CD4-positive, alpha-beta T cell (primary cell): ENCODE measurements at regions not wholly inside any gene's neighbourhood (a gene's known extent, or its start where the extent isn't known, plus 50 kb on each side); places are given as distances from the start of the nearest gene placed in this dataset.

Experiments
- ATAC-seq: fragments of 200-7000 bp; cut with Tn5 transposase; one replicate; pipeline ENCODE4 v1.10.0; 2022; ENCODE audit warnings: mild to moderate bottlenecking; ENCODE audit not compliant: poor library complexity
- CTCF ChIA-PET: fragments of 350-600 bp; sonication (Branson Sonifier 250); formaldehyde crosslinking; loops from one replicate; lab custom pipeline; 2021; ENCODE audit warnings: antibody characterized with exemption, inconsistent platforms; lab: Charles Lee
- POLR2A ChIA-PET: fragments of 350-600 bp; sonication (Branson Sonifier 250); formaldehyde crosslinking; loops from one replicate; lab custom pipeline; 2021; ENCODE audit warnings: antibody characterized with exemption, inconsistent platforms; lab: Charles Lee
- DNase-seq, 14 experiments: peaks; one replicate each; pipeline ENCODE4 v3.0.0-alpha.2; 2013 to 2020; ENCODE audit warnings: mixed read lengths in 2 of 14
- H3K27ac ChIP-seq, 2 donors: one replicate each; pipeline versions ENCODE4 v1.5.1 to v1.7.0; 2013; ENCODE audit warnings: low read length in 2 of 2, low read depth in 1 of 2, mild to moderate bottlenecking in 1 of 2
- H3K27me3 ChIP-seq, 2 experiments: 1 replicate in 1 of 2; 2 replicates in 1 of 2; pipeline versions ENCODE4 v1.6.1 to v1.7.0; 2013; ENCODE audit warnings: low read length in 2 of 2, control low read depth in 1 of 2, mild to moderate bottlenecking in 1 of 2, moderate library complexity in 1 of 2; ENCODE audit not compliant: insufficient read depth in 2 of 2, control insufficient read depth in 1 of 2
- H3K36me3 ChIP-seq: one replicate; pipeline ENCODE4 v1.6.1; 2013; ENCODE audit warnings: low read length, control low read depth; ENCODE audit not compliant: insufficient read depth
- H3K4me1 ChIP-seq: one replicate; pipeline ENCODE4 v1.6.1; 2013; ENCODE audit warnings: low read length, control low read depth; ENCODE audit not compliant: insufficient read depth
- H3K4me3 ChIP-seq: one replicate; pipeline ENCODE4 v1.5.1; 2013; ENCODE audit warnings: mild to moderate bottlenecking, low read length, moderate library complexity
- H3K9me3 ChIP-seq, 2 experiments: 1 replicate in 1 of 2; 2 replicates in 1 of 2; pipeline versions ENCODE4 v1.6.1 to v1.7.0; 2013; ENCODE audit warnings: low read length in 2 of 2, mild to moderate bottlenecking in 2 of 2, control low read depth in 1 of 2, moderate library complexity in 1 of 2; ENCODE audit not compliant: control insufficient read depth in 1 of 2, insufficient read depth in 1 of 2
- H3K27ac Mint-ChIP-seq: one replicate; pipeline ENCODE4 v1.8.0; 2020; ENCODE audit warnings: mixed read lengths
- H3K27me3 Mint-ChIP-seq: one replicate; pipeline ENCODE4 v1.8.0; 2021; ENCODE audit warnings: mixed read lengths
- H3K36me3 Mint-ChIP-seq: one replicate; pipeline ENCODE4 v1.8.0; 2021; ENCODE audit warnings: low read depth, mixed read lengths
- H3K4me1 Mint-ChIP-seq: one replicate; pipeline ENCODE4 v1.8.0; 2021; ENCODE audit warnings: low read depth, mixed read lengths
- H3K4me3 Mint-ChIP-seq: one replicate; pipeline ENCODE4 v1.8.0; 2020; ENCODE audit warnings: mild to moderate bottlenecking, mixed read lengths
- H3K9me3 Mint-ChIP-seq: one replicate; pipeline ENCODE4 v1.8.0; 2020; ENCODE audit warnings: mixed read lengths
- CTCF ChIP-seq: fragments of 200-600 bp; IDR thresholded peaks from one replicate; pipeline ENCODE4 v1.8.0; 2022; ENCODE audit warnings: antibody characterized with exemption, mild to moderate bottlenecking
- intact Hi-C, 2 experiments: fragments of 100-400 bp; cut with DNase I in 1 of 2; cut with micrococcal nuclease in 1 of 2; formaldehyde crosslinking; loops; one replicate each; pipeline versions ENCODE4 v1.15.1 to v1.9.0; 2023 to 2025; cut with DNase I, micrococcal nuclease

DNA sequence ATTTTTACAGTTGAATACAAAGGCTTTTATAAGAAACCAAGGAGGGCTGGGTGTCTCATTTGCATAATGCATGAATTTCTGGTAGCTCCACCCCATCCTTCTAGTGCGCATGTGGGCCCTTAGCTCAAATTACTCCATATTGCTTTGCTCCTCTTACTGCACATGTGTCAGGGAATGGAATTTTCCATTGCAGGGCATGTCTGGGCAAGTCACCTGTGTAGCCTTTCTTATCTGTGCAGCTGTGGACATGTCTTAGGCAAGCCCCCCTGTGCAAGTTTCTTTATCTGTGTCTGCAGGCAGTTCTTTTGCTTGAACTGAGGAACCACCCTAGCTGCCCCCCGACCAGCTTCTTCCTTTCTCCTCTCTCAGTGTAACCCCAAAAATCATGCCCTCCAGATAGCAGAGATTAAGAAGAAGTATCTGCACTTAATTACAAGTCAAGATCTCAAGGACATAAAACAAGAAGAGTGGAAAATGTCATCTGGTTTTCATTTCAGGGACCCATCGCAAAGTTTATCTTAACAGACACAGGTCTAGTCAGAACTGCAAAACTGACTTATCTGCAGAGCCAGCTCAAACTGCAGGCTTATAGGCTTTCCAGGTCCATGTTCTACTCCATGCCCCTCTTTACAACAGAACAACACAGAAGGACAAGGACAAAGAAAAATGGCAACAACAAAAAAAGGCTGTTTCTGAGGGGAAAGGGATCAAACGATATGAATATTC lies 137.9 kb upstream of the HS3ST4 start:
- ChIA-PET CTCF (no interaction called here), POLR2A (no interaction called here)
- Histone ChIP-seq H3K9me3 (peaks cover 0 to 11% of the 10 kb centered on the region in 2 experiments), H3K27me3 (peaks cover 6 to 7% of the 10 kb centered on the region in 2 experiments), H3K4me1 (no peaks in the 10 kb centered on the region), H3K4me3 (no peak overlapping the region), H3K27ac (no peak overlapping the region), H3K36me3 (no peaks in the 10 kb centered on the region)
- no peak for TF ChIP-seq CTCF
- intact Hi-C loops: no loop called here
- ATAC-seq (no peak), DNase-seq (no peak)
- no peak overlapping the region for H3K4me3 Mint-ChIP-seq
- H3K36me3 Mint-ChIP-seq: no peaks in the 10 kb centered on the region
- H3K27ac Mint-ChIP-seq: no peak overlapping the region
- peaks cover 32% of the 10 kb centered on the region for H3K27me3 Mint-ChIP-seq
- H3K9me3 Mint-ChIP-seq: peaks cover 5% of the 10 kb centered on the region
- H3K4me1 Mint-ChIP-seq: no peaks in the 10 kb centered on the region

DNA sequence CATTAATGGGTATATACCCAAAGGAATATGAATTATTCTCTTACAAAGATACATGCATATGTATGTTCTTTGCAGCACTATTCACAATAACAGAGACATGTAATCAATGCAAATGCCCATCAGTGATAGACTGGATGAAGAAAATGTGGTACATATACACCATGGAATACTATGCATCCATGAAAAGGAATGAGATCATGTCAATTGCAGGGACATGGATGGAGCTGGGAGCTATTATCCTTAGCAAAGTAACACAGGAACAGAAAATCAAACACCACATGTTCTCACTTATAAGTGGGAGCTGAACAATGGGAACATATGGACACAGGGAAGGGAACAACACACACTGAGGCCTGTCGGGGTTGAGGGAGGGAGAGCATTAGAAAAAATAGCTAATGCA lies 141.1 kb upstream of the HS3ST4 start:
- H3K4me3 Mint-ChIP-seq: no peak overlapping the region
- no peak overlapping the region for H3K27ac ChIP-seq
- H3K36me3 Mint-ChIP-seq: no peaks in the 10 kb centered on the region
- H3K4me1 Mint-ChIP-seq: no peaks in the 10 kb centered on the region
- peaks cover 5% of the 10 kb centered on the region for H3K9me3 Mint-ChIP-seq
- peaks cover 32% of the 10 kb centered on the region for H3K27me3 Mint-ChIP-seq
- H3K27me3 ChIP-seq: peaks cover 4 to 7% of the 10 kb centered on the region in 2 experiments
- ChIA-PET CTCF (no interaction called here), POLR2A (no interaction called here)
- ATAC-seq: no peak
- no peaks in the 10 kb centered on the region for H3K4me1 ChIP-seq
- peaks cover 0 to 3% of the 10 kb centered on the region in 2 experiments for H3K9me3 ChIP-seq
- intact Hi-C loops: no loop called here
- no peaks in the 10 kb centered on the region for H3K36me3 ChIP-seq
- H3K27ac Mint-ChIP-seq: no peak overlapping the region
- no peak for DNase-seq
- no peak overlapping the region for H3K4me3 ChIP-seq
- TF ChIP-seq CTCF: no peak

- Mint-ChIP-seq H3K4me3 (no peak overlapping the region), H3K36me3 (no peaks in the 10 kb centered on the region), H3K27ac (no peak overlapping the region), H3K9me3 (peaks cover 2% of the 10 kb centered on the region), H3K4me1 (no peaks in the 10 kb centered on the region), H3K27me3 (peaks cover 10% of the 10 kb centered on the region)
- POLR2A ChIA-PET: no interaction called here
- Histone ChIP-seq H3K36me3 (no peaks in the 10 kb centered on the region), H3K4me1 (no peaks in the 10 kb centered on the region), H3K4me3 (no peak overlapping the region), H3K27ac (no peak overlapping the region), H3K27me3 (no peaks in the 10 kb centered on the region), H3K9me3 (peaks cover 0 to 3% of the 10 kb centered on the region in 2 experiments)
- ATAC-seq (no peak), DNase-seq (no peak)
- TF ChIP-seq CTCF: no peak
- CTCF ChIA-PET: no interaction called here
- intact Hi-C loops: no loop called here
Measured at GRCh38 chr16:25546791-25547190, 145.0 kb upstream of the HS3ST4 start.
